NOMO-1 treated with DMSO at 0.1 percent for 48 hours (cell line): ENCODE measurements at regions not wholly inside any gene's neighbourhood (a gene's known extent, or its start where the extent isn't known, plus 50 kb on each side); places are given as distances from the start of the nearest gene placed in this dataset.
A peak's percentile ranks its signal among the peaks of the same experiment; 100 is the strongest.

Experiments
- DNase-seq: peaks from one replicate; lab custom pipeline; 2025; ENCODE audit not compliant: unreplicated experiment; lab: John Stamatoyannopoulos, UW

GRCh38 chr11:57100638-57101331 is 81.0 kb upstream of the LRRC55 start:
- no peak for DNase-seq

- no peak for DNase-seq
These were observed 77.7 kb upstream of the LRRC55 start for GRCh38 chr11:57103899-57104605.

- DNase-seq = no peak
These were observed 72.4 kb upstream of the LRRC55 start for GRCh38 chr11:57109331-57109730.

DNA sequence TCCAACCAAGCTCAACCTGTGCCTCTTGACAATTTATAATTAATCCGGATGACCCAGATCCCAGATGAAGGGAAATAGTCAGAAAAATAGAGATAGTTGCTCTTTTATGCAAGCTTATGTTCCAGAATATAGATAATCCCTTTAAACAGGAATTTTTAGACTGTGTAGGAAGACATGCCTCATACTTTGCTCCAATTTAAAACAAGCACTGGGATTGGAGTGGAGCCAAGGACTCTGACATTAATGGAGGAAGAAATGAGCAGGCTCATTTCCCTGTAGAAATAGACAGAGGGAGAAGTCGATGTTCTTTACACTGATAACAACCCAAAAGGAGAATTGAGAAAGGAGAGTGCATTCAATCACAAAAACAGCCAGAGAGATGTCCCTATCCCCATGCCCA is 70.1 kb upstream of the LRRC55 start:
- DNase-seq = no peak

GRCh38 chr11:57116654-57117053 is 65.1 kb upstream of the LRRC55 start:
- DNase-seq = peak; percentile 31

DNA sequence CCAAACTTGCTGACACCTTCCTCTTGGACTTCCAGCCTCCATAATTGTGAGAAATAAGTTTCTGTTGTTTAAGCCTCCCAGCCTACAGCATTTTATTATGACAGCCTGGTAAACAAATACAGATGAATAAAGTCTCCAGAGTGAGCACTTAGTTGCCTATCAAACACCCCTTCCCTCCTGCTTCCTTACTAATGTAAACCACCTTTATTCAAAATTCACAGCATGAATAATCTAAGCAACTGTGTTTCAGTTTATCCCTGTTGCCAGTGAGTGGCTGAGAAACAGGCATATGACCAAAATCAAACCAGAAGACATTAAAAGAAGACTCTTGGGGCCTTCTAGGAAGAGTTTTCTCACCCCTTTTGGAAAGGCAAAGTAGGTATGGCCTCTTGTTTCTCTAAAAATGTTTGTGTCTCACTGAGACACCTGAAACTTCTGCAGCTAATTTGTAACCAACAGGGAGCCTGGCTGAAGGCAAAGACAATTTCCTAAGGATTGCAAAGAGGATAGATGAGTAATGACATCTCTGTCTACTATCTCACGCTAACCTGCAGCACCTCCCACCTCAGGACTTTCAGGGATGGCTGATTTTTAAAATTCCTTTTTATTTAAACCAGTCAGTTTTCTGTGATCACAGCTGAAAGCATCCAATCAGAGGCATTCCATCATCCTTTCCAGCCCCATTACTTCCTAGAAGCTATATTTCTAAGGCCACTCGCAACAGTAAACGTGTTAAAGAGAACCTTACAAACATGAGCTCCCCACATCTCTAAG is 61.4 kb upstream of the LRRC55 start:
- DNase-seq = no peak

- no peak for DNase-seq
These were observed 59.8 kb upstream of the LRRC55 start for GRCh38 chr11:57121996-57122395.

GRCh38 chr11:57123590-57123989 is 58.2 kb upstream of the LRRC55 start:
- DNase-seq = no peak

- DNase-seq = no peak
These were observed 57.2 kb upstream of the LRRC55 start for GRCh38 chr11:57124505-57124904.

DNA sequence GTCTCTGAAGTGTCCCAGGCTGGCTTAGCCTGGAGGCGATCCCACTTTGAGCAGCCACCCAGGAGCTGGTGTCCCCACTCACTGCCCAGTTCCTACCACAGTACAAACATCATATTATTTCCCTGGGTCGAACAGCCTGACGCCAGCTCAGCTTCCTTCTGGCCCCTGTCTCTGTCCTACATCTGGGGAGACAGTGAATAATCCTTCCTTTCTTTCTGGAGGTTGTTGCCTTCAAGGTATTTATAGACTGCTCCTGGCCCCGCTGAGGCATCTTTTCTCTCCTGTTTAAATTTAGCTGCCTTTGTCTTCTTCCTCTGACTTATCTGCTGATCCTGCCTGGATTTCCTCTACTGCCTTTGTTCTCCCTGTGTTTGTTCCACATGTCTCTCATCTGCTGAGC is 56.8 kb upstream of the LRRC55 start:
- DNase-seq = no peak

- no peak for DNase-seq
These were observed 54.9 kb upstream of the LRRC55 start for GRCh38 chr11:57126766-57127400.

DNA sequence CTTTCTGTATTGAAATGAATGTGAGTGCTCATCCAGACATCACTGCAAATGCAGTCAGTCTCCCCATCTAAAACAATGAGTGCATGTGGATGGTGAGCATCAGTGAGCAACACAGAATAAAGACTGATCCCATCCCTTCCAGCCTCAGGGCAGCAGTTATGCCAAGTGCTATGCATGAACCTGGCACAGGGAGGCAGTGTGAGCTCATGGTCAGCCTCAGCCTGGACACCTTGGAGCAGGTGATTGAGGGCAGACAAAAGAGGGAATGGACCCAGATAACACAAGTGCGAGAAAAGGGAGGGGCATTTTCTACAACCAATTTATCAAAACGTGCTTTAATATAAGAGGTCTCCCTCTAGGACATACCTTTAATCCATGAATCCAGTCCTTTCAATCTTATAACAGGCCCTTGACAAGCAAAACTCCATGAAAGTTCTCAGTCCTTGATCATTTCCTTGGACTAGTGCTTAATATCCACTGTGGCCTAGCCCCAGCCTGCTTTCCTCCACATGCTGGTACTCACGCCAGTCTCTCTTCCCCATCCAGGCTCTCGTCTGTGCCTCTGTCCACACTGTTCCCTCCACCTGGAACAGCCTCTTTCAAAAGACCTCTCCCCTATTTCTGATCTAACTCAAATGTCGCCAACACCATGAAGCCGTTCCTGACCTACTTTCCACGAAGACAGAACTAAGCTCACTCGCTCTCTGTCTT is 50.5 kb upstream of the LRRC55 start:
- DNase-seq = no peak
